Suprapubic skin (tissue), 4 donors: ENCODE measurements at regions not wholly inside any gene's neighbourhood (a gene's known extent, or its start where the extent isn't known, plus 50 kb on each side); places are given as distances from the start of the nearest gene placed in this dataset.

ENCODE experiments used
- EP300 ChIP-seq: sonication (generic); formaldehyde crosslinking; IDR thresholded peaks from one replicate; pipeline ENCODE4 v1.6.1; 2017; ENCODE audit warnings: antibody characterized with exemption
- POLR2A ChIP-seq, 2 donors: fragments of 450-650 bp; IDR thresholded peaks; one replicate each; pipeline ENCODE4 v1.6.1; 2017; ENCODE audit warnings: antibody characterized with exemption in 2 of 2, mild to moderate bottlenecking in 2 of 2, moderate library complexity in 2 of 2
- POLR2AphosphoS5 ChIP-seq, 3 donors: sonication (generic); formaldehyde crosslinking; IDR thresholded peaks; one replicate each; pipeline ENCODE4 v1.6.1; 2017; ENCODE audit warnings: antibody characterized with exemption in 3 of 3
- TF ChIP-seq, protein P1 (sequence below), 2 donors: fragments of 200-600 bp in 1 of 2; fragments of 450-650 bp in 1 of 2; sonication (generic) in 1 of 2; IDR thresholded peaks; one replicate each; pipeline ENCODE4 v1.5.1; 2016 to 2019; ENCODE audit warnings: antibody characterized with exemption in 2 of 2, mild to moderate bottlenecking in 1 of 2, moderate library complexity in 1 of 2

DNA sequence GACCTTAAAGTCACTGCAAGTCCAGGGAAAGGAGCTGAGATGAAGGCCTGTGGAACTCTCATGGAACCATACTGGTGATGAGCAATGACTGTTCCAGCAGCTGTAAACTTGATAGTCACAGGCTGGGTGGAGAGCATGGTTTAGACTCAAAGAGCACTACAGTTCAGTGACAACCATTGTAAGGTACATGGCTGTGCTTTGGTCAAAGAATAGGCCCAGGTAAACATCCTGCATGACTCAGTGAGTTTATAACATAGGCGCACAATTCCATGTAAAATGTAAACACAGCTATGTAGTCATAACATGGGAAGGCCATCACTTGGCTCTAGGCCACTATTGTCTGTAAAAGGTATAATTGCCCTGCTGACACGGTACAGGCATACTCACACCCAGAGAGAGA, 119.3 kb upstream of the FSCB start:
- TF ChIP-seq, protein P1, sequence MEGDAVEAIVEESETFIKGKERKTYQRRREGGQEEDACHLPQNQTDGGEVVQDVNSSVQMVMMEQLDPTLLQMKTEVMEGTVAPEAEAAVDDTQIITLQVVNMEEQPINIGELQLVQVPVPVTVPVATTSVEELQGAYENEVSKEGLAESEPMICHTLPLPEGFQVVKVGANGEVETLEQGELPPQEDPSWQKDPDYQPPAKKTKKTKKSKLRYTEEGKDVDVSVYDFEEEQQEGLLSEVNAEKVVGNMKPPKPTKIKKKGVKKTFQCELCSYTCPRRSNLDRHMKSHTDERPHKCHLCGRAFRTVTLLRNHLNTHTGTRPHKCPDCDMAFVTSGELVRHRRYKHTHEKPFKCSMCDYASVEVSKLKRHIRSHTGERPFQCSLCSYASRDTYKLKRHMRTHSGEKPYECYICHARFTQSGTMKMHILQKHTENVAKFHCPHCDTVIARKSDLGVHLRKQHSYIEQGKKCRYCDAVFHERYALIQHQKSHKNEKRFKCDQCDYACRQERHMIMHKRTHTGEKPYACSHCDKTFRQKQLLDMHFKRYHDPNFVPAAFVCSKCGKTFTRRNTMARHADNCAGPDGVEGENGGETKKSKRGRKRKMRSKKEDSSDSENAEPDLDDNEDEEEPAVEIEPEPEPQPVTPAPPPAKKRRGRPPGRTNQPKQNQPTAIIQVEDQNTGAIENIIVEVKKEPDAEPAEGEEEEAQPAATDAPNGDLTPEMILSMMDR (IDR thresholded peaks at IDR 0.05) = no peak
- no peak for TF ChIP-seq POLR2AphosphoS5 (IDR thresholded peaks at IDR 0.05)
- no peak for TF ChIP-seq POLR2A (IDR thresholded peaks at IDR 0.05)
- no peak for TF ChIP-seq EP300
